BE2C (cell line): ENCODE measurements at regions not wholly inside any gene's neighbourhood (a gene's known extent, or its start where the extent isn't known, plus 50 kb on each side); places are given as distances from the start of the nearest gene placed in this dataset.
"Not testable (repeated sequence)": the region's sequence is repeated elsewhere in the genome, so short reads cannot be mapped to it uniquely, and the experiment has no call there.

ENCODE experiments used
- DNase-seq: peaks from one replicate; pipeline ENCODE4 v3.0.0-alpha.2; 2020
- H3K27me3 ChIP-seq: fragments of 250-450 bp; sonication (Bioruptor Pico); 2 replicates; pipeline ENCODE4 v1.5.1; 2020; ENCODE audit warnings: mild to moderate bottlenecking
- H3K36me3 ChIP-seq: fragments of 250-450 bp; sonication (Bioruptor Pico); 2 replicates; pipeline ENCODE4 v1.5.1; 2020; ENCODE audit warnings: mild to moderate bottlenecking
- H3K4me1 ChIP-seq: fragments of 250-450 bp; sonication (Bioruptor Pico); 2 replicates; pipeline ENCODE4 v1.5.1; 2020
- H3K4me3 ChIP-seq: 2 replicates; pipeline ENCODE4 v1.5.1; 2011; ENCODE audit warnings: low read depth, low read length
- H3K9me3 ChIP-seq: fragments of 250-450 bp; sonication (Bioruptor Pico); 2 replicates; pipeline ENCODE4 v1.5.1; 2020
- CTCF ChIP-seq: IDR thresholded peaks from 2 replicates; pipeline ENCODE4 v1.5.1; 2012; ENCODE audit warnings: mild to moderate bottlenecking, low read depth, low read length

- no peaks in the 10 kb centered on the region for H3K27me3 ChIP-seq
- H3K36me3 ChIP-seq, result no peaks in the 10 kb centered on the region
- H3K4me1 ChIP-seq, result no peaks in the 10 kb centered on the region
- H3K4me3 ChIP-seq, result no peak overlapping the region
- no peak for TF ChIP-seq CTCF
- DNase-seq, result no peak
- H3K9me3 ChIP-seq, result no peaks in the 10 kb centered on the region
These were observed 129.7 kb downstream of the IGLL1 start for GRCh38 chr22:23450434-23450795.

GRCh38 chr22:23449748-23450433, 130.2 kb downstream of the IGLL1 start:
- not testable (repeated sequence) for DNase-seq, H3K9me3 ChIP-seq, H3K27me3 ChIP-seq, H3K4me3 ChIP-seq, H3K4me1 ChIP-seq, H3K36me3 ChIP-seq

GRCh38 chr22:23448499-23449288, 131.4 kb downstream of the IGLL1 start:
- not testable (repeated sequence) for H3K4me1 ChIP-seq, DNase-seq, H3K4me3 ChIP-seq, H3K36me3 ChIP-seq, H3K27me3 ChIP-seq, H3K9me3 ChIP-seq

- Histone ChIP-seq H3K9me3 (no peaks in the 10 kb centered on the region), H3K36me3 (no peaks in the 10 kb centered on the region), H3K4me1 (no peaks in the 10 kb centered on the region), H3K27me3 (no peaks in the 10 kb centered on the region), H3K4me3 (no peak overlapping the region)
- TF ChIP-seq CTCF, result no peak
- no peak for DNase-seq
These were observed 133.2 kb downstream of the IGLL1 start for GRCh38 chr22:23446796-23447350.

GRCh38 chr22:23446194-23446593, 133.9 kb downstream of the IGLL1 start:
- not testable (repeated sequence) for H3K4me3 ChIP-seq, H3K27me3 ChIP-seq, DNase-seq, H3K9me3 ChIP-seq, H3K4me1 ChIP-seq, H3K36me3 ChIP-seq

- H3K4me1 ChIP-seq, H3K36me3 ChIP-seq, H3K27me3 ChIP-seq, H3K9me3 ChIP-seq, DNase-seq, H3K4me3 ChIP-seq: not testable (repeated sequence)
These were observed 136.2 kb downstream of the IGLL1 start for GRCh38 chr22:23443905-23444304.

- not testable (repeated sequence) for H3K9me3 ChIP-seq, DNase-seq, H3K36me3 ChIP-seq, H3K27me3 ChIP-seq, H3K4me3 ChIP-seq
- peaks cover 17% of the 10 kb centered on the region for H3K4me1 ChIP-seq
These were observed 140.5 kb downstream of the IGLL1 start for GRCh38 chr22:23439581-23439980.

GRCh38 chr22:23438216-23438615, 141.9 kb downstream of the IGLL1 start:
- DNase-seq, result no peak
- Histone ChIP-seq H3K27me3 (no peaks in the 10 kb centered on the region), H3K4me1 (peaks cover 21% of the 10 kb centered on the region), H3K9me3 (no peaks in the 10 kb centered on the region), H3K36me3 (no peaks in the 10 kb centered on the region), H3K4me3 (no peak overlapping the region)
- no peak for TF ChIP-seq CTCF
